MM.1S (cell line): ENCODE measurements at regions not wholly inside any gene's neighbourhood (a gene's known extent, or its start where the extent isn't known, plus 50 kb on each side); places are given as distances from the start of the nearest gene placed in this dataset.

ENCODE experiments used
- DNase-seq: peaks from one replicate; pipeline ENCODE4 v3.0.0-alpha.2; 2015
- H2AFZ ChIP-seq: fragments of 300-600 bp; sonication (generic); 2 replicates; pipeline ENCODE4 v1.6.0; 2016; ENCODE audit warnings: antibody characterized with exemption, low read length
- H3F3A ChIP-seq: fragments of 300-600 bp; sonication (generic); 2 replicates; pipeline ENCODE4 v1.6.1; 2016; ENCODE audit warnings: mild to moderate bottlenecking, antibody characterized with exemption, low read length, moderate library complexity, mixed read lengths; ENCODE audit not compliant: insufficient read depth
- H3K27ac ChIP-seq: fragments of 300-600 bp; sonication (generic); 2 replicates; pipeline ENCODE4 v1.5.1; 2016; ENCODE audit warnings: mild to moderate bottlenecking, low read length
- H3K27me3 ChIP-seq: fragments of 300-600 bp; sonication (generic); replicated peaks from 2 replicates; pipeline ENCODE4 v1.6.0; 2016; ENCODE audit warnings: low read length; ENCODE audit not compliant: insufficient read depth
- H3K36me3 ChIP-seq: fragments of 300-600 bp; sonication (generic); replicated peaks from 2 replicates; pipeline ENCODE4 v1.6.1; 2016; ENCODE audit warnings: mild to moderate bottlenecking, low read length, mixed read lengths; ENCODE audit not compliant: insufficient read depth
- H3K4me1 ChIP-seq: fragments of 300-600 bp; sonication (generic); 2 replicates; pipeline ENCODE4 v1.6.1; 2016; ENCODE audit warnings: low read length, mixed read lengths
- H3K4me2 ChIP-seq: fragments of 300-600 bp; sonication (generic); 2 replicates; pipeline ENCODE4 v1.6.0; 2016; ENCODE audit warnings: low read depth, low read length
- H3K4me3 ChIP-seq: fragments of 300-600 bp; sonication (generic); 2 replicates; pipeline ENCODE4 v1.5.1; 2016; ENCODE audit warnings: low read length, mixed read lengths
- H3K79me2 ChIP-seq: fragments of 300-600 bp; sonication (generic); 2 replicates; pipeline ENCODE4 v1.6.1; 2016; ENCODE audit warnings: mixed run types, low read length, mixed read lengths
- H3K9ac ChIP-seq: fragments of 300-600 bp; sonication (generic); 2 replicates; pipeline ENCODE4 v1.6.1; 2016; ENCODE audit warnings: low read length, mixed read lengths
- H3K9me2 ChIP-seq: fragments of 300-600 bp; sonication (generic); replicated peaks from 2 replicates; pipeline ENCODE4 v1.6.1; 2016; ENCODE audit warnings: mild to moderate bottlenecking, low read length, mixed read lengths; ENCODE audit not compliant: insufficient read depth
- H3K9me3 ChIP-seq: fragments of 300-600 bp; sonication (generic); replicated peaks from 2 replicates; pipeline ENCODE4 v1.6.1; 2016; ENCODE audit warnings: mild to moderate bottlenecking, low read length, mixed read lengths; ENCODE audit not compliant: insufficient read depth
- H4K20me1 ChIP-seq: fragments of 300-600 bp; sonication (generic); 2 replicates; pipeline ENCODE4 v1.6.1; 2016; ENCODE audit warnings: mild to moderate bottlenecking, low read length, moderate library complexity, mixed read lengths; ENCODE audit not compliant: insufficient read depth
- EZH2 ChIP-seq: fragments of 300-600 bp; sonication (generic); optimal IDR thresholded peaks from 2 replicates; pipeline ENCODE3; 2017; ENCODE audit warnings: low read depth, mild to moderate bottlenecking, antibody characterized with exemption, low read length, mixed read lengths
- EZH2phosphoT487 ChIP-seq: fragments of 300-600 bp; sonication (generic); IDR thresholded peaks from 2 replicates; pipeline ENCODE4 v1.6.1; 2018; ENCODE audit warnings: antibody characterized with exemption, low read length
- TF ChIP-seq, protein P1 (sequence below): fragments of 300-600 bp; sonication (generic); IDR thresholded peaks from 2 replicates; pipeline ENCODE4 v1.5.1; 2016; ENCODE audit warnings: antibody characterized with exemption, low read length, mixed read lengths

- Histone ChIP-seq H2AFZ (no peak overlapping the region), H3K27me3 (peaks cover 36% of the 10 kb centered on the region)
These were observed 167.4 kb downstream of the KIF26A start for GRCh38 chr14:104305511-104306449.

DNA sequence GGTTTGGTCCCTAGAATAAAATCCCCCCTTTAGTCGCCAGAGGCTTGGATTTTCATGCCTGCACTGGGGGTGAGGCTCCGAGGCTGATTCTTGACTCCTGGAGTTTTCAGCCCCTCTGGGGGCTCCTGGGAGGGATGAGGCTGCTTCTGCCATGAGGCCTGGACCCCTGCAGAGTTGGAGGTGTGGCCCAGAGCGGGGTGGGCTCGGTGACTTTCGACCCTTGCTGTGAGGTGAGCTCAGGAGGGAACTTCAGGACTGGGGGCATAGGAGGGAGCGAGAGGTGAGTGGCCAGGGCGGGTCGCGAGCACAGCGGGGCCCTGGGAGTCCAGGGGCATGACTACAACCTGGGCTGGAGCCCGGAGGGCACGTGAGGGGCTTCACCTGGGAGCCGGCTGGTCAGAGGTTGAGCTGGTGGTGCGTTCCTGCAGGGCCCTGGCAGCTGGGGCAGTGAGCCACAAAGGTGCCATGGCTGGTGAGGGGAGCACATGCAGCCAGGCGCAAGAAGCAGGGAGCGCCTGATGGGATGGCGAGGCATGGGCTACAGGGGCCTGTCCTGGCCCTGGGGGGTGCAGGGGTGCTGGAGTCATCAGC lies 168.2 kb downstream of the KIF26A start:
- no peaks in the 10 kb centered on the region for H3F3A ChIP-seq
- no peaks in the 10 kb centered on the region for H3K4me1 ChIP-seq
- no peak for DNase-seq
- no peak overlapping the region for H3K27ac ChIP-seq
- no peak overlapping the region for H3K4me3 ChIP-seq
- peaks cover 34% of the 10 kb centered on the region for H3K27me3 ChIP-seq
- H4K20me1 ChIP-seq = no peaks in the 10 kb centered on the region
- no peaks in the 10 kb centered on the region for H3K9me2 ChIP-seq
- H3K9ac ChIP-seq = no peak overlapping the region
- H2AFZ ChIP-seq = no peak overlapping the region
- no peaks in the 10 kb centered on the region for H3K79me2 ChIP-seq
- H3K4me2 ChIP-seq = no peak overlapping the region
- TF ChIP-seq, protein P1, sequence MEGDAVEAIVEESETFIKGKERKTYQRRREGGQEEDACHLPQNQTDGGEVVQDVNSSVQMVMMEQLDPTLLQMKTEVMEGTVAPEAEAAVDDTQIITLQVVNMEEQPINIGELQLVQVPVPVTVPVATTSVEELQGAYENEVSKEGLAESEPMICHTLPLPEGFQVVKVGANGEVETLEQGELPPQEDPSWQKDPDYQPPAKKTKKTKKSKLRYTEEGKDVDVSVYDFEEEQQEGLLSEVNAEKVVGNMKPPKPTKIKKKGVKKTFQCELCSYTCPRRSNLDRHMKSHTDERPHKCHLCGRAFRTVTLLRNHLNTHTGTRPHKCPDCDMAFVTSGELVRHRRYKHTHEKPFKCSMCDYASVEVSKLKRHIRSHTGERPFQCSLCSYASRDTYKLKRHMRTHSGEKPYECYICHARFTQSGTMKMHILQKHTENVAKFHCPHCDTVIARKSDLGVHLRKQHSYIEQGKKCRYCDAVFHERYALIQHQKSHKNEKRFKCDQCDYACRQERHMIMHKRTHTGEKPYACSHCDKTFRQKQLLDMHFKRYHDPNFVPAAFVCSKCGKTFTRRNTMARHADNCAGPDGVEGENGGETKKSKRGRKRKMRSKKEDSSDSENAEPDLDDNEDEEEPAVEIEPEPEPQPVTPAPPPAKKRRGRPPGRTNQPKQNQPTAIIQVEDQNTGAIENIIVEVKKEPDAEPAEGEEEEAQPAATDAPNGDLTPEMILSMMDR = no peak
- TF ChIP-seq EZH2 (no peak), EZH2phosphoT487 (no peak)
- no peaks in the 10 kb centered on the region for H3K36me3 ChIP-seq
- H3K9me3 ChIP-seq = no peaks in the 10 kb centered on the region

More at GRCh38 chr14:104305511-104306449, 167.4 kb downstream of the KIF26A start:
- Histone ChIP-seq H3K79me2 (no peaks in the 10 kb centered on the region), H3K4me2 (no peak overlapping the region), H4K20me1 (no peaks in the 10 kb centered on the region), H3K9me2 (no peaks in the 10 kb centered on the region), H3K36me3 (no peaks in the 10 kb centered on the region), H3K4me1 (no peaks in the 10 kb centered on the region), H3F3A (no peaks in the 10 kb centered on the region), H3K4me3 (no peak overlapping the region), H3K9me3 (no peaks in the 10 kb centered on the region), H3K27ac (no peak overlapping the region), H3K9ac (no peak overlapping the region)
- DNase-seq = no peak
- TF ChIP-seq, protein P1 = no peak
- TF ChIP-seq EZH2phosphoT487 (no peak), EZH2 (no peak)

DNA sequence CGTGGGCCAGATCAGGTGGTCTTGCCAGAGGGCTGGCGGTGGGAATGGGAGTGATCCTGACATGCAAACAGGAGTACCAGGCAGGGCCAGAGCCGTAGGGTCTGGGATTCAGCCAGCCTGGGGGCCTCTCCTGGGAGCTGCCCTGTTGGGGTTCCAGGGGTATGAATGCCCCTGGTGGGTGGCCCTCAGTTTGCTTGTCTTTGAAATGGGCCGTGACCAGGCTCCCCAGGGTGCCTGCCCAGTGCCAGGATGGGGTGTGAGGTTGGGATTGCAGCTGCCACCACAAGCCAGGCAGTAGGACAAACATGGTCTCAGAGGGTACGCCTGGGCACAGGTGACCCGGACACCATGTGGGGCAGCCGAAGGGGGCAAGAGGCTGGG lies 168.8 kb downstream of the KIF26A start:
- no peak overlapping the region for H3K4me3 ChIP-seq
- TF ChIP-seq, protein P1 = no peak
- no peak for TF ChIP-seq EZH2phosphoT487

More for the DNA sequence above, 168.8 kb downstream of the KIF26A start:
- Histone ChIP-seq H3F3A (no peaks in the 10 kb centered on the region), H3K9me2 (no peaks in the 10 kb centered on the region), H3K4me1 (no peaks in the 10 kb centered on the region), H3K4me2 (no peak overlapping the region), H3K79me2 (no peaks in the 10 kb centered on the region), H3K36me3 (no peaks in the 10 kb centered on the region), H3K9me3 (no peaks in the 10 kb centered on the region), H3K27me3 (peaks cover 29% of the 10 kb centered on the region; the same call in 1 of the 2 replicates), H3K9ac (no peak overlapping the region), H3K27ac (no peak overlapping the region), H4K20me1 (no peaks in the 10 kb centered on the region), H2AFZ (no peak overlapping the region)
- DNase-seq = no peak
